ENCODE measurements at regions not wholly inside any gene's neighbourhood (a gene's known extent, or its start where the extent isn't known, plus 50 kb on each side); places are given as distances from the start of the nearest gene placed in this dataset.

DNA sequence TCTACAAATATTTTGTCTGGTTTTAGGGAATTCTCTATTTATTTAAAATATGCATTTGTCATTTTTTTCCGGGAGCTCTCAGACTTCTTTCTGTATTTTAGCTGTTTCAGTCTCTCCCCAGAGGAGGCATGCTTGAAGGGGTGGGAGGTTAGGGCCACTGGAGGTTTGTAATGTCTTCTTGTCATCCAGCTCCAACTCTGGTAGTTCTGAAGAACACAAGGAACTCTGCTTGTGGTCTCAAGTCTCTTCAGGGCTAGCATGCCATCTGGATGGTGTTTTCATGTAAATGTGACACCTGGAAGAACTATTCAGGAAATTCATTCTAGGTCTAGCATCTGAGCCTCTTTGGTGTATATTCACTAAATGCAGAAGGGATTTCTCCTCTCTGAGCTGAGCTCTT lies 518.4 kb upstream of the DCC start:
- H3K36me3 Mint-ChIP-seq (ENCODE audit: low read depth) = no peaks in the 10 kb centered on the region
- H3K4me3 Mint-ChIP-seq = no peak overlapping the region
- TF ChIP-seq, protein P1, sequence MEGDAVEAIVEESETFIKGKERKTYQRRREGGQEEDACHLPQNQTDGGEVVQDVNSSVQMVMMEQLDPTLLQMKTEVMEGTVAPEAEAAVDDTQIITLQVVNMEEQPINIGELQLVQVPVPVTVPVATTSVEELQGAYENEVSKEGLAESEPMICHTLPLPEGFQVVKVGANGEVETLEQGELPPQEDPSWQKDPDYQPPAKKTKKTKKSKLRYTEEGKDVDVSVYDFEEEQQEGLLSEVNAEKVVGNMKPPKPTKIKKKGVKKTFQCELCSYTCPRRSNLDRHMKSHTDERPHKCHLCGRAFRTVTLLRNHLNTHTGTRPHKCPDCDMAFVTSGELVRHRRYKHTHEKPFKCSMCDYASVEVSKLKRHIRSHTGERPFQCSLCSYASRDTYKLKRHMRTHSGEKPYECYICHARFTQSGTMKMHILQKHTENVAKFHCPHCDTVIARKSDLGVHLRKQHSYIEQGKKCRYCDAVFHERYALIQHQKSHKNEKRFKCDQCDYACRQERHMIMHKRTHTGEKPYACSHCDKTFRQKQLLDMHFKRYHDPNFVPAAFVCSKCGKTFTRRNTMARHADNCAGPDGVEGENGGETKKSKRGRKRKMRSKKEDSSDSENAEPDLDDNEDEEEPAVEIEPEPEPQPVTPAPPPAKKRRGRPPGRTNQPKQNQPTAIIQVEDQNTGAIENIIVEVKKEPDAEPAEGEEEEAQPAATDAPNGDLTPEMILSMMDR (IDR thresholded peaks at IDR 0.05) = no peak
- H3K27me3 Mint-ChIP-seq (ENCODE audit: insufficient read depth) = no peaks in the 10 kb centered on the region
- H3K9me3 Mint-ChIP-seq = peaks cover 57% of the 10 kb centered on the region
- no peaks in the 10 kb centered on the region for H3K4me1 Mint-ChIP-seq (ENCODE audit: low read depth)
- H3K27ac Mint-ChIP-seq = no peak overlapping the region
- no peak for DNase-seq

DNA sequence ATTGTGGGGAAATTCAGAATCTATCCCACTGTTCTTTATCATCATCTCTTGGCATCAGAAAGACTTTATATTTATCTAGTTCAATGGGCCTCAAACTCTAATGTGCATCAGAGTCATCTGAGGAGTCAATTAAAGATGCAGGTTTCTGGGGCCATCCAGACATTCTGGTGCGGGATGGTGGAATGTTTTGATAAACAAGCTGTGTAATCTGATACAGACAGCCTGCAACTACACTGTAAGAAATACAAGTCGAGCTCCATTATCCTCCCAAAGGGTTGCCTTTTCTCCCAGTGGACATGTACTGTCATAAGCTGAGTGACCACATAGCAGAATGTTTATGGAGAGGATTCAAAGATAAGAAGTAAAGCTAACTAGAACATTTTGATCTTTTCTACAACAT lies 515.3 kb upstream of the DCC start:
- TF ChIP-seq, protein P1 (IDR thresholded peaks at IDR 0.05) = no peak
- Mint-ChIP-seq H3K4me1 (ENCODE audit: low read depth) (no peaks in the 10 kb centered on the region), H3K27ac (no peak overlapping the region), H3K4me3 (no peak overlapping the region), H3K9me3 (peaks cover 62% of the 10 kb centered on the region), H3K27me3 (ENCODE audit: insufficient read depth) (no peaks in the 10 kb centered on the region), H3K36me3 (ENCODE audit: low read depth) (no peaks in the 10 kb centered on the region)
- no peak for DNase-seq

DNA sequence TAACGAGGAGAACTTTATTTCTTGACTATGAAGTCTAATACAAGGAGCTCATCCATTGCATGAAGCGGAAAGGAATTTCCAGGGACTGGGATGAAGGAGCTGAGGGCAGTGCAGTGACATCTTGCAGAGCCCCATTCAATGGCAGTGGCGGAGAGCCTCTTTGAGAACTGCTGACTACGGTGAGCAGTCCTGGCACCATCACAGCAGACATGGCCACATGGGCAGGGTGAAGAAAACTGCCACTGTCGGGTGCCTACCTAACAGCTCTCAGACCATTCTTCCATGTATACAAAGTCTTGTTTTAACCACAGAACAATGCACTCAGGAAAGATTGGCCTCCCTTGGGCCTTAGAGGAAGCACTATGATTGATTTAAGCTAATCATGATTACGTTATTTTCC lies 506.1 kb upstream of the DCC start:
- Mint-ChIP-seq H3K27ac (no peak overlapping the region), H3K9me3 (peaks cover 41% of the 10 kb centered on the region), H3K36me3 (ENCODE audit: low read depth) (no peaks in the 10 kb centered on the region), H3K4me3 (no peak overlapping the region), H3K27me3 (ENCODE audit: insufficient read depth) (no peaks in the 10 kb centered on the region; the same call in 1 of the 2 replicates), H3K4me1 (ENCODE audit: low read depth) (no peaks in the 10 kb centered on the region)
- DNase-seq = no peak
- TF ChIP-seq, protein P1 (IDR thresholded peaks at IDR 0.05) = no peak

DNA sequence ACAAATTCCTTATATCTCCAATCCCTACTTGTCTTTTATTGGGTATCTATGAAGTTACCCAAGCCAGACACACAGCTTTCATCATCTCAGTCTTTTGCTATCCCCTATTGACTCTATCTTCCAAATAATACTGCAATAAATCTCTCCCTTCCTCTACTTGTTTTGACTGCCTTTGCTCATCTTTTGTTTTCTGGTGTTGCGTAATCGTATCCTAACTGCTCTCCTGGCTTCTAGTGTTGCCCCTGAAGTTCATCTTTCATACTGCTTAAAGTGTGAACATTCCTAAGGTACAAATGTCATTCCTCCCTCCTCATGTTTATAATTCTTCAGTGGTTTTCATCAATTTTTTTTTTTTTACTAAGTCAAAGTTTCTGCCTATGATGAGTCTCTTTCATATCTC lies 491.3 kb upstream of the DCC start:
- Mint-ChIP-seq H3K27ac (no peak overlapping the region), H3K36me3 (ENCODE audit: low read depth) (no peaks in the 10 kb centered on the region; the same call in 1 of the 2 replicates), H3K27me3 (ENCODE audit: insufficient read depth) (no peaks in the 10 kb centered on the region), H3K4me3 (no peak overlapping the region), H3K9me3 (peaks cover 49% of the 10 kb centered on the region), H3K4me1 (ENCODE audit: low read depth) (no peaks in the 10 kb centered on the region)
- DNase-seq = no peak
- TF ChIP-seq, protein P1 (IDR thresholded peaks at IDR 0.05) = no peak

DNA sequence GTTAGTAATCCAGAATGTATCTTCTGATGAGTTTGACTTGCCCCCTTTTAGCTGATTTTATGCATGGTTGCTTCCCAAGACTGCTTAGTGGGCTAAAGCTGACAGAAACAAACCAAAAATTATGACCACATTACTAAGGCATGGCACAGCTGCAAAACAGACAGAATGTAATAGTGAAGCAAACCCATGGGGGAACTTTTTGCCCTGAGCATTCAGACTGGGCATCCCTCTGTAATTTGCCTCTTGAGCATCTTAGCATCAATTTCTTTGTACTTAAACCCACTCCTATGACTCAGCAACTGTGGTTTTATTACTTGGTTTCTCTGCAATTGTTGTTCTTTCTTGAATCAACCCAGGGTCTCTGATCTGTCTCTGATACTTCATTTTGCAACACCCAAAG lies 487.3 kb upstream of the DCC start:
- no peaks in the 10 kb centered on the region for H3K27me3 Mint-ChIP-seq (ENCODE audit: insufficient read depth)
- H3K4me3 Mint-ChIP-seq = no peak overlapping the region
- H3K27ac Mint-ChIP-seq = no peak overlapping the region
- H3K36me3 Mint-ChIP-seq (ENCODE audit: low read depth) = no peaks in the 10 kb centered on the region; the same call in 1 of the 2 replicates
- H3K4me1 Mint-ChIP-seq (ENCODE audit: low read depth) = no peaks in the 10 kb centered on the region
- no peak for DNase-seq
- peaks cover 56% of the 10 kb centered on the region for H3K9me3 Mint-ChIP-seq
- TF ChIP-seq, protein P1 (IDR thresholded peaks at IDR 0.05) = no peak

DNA sequence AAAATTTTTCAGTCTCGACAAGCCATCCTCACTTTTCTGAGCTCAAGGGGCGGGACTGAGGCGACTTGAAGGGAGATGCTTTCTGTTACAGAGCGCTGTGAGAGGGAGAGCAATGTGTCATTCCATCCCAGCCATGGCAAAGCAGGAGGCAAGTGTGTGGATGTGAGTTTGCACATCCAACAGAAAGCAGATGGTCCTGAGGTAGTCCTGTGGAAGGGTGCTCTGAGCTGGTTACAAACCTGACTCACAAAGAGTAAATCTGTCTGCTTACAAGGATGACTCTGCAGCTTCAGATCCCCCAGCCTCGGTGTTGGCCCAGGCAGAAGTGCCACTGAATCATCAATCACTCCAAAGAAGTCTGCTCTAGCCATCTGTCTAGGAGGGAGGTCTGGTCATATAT lies 482.0 kb upstream of the DCC start:
- Mint-ChIP-seq H3K4me3 (no peak overlapping the region), H3K36me3 (ENCODE audit: low read depth) (no peaks in the 10 kb centered on the region), H3K4me1 (ENCODE audit: low read depth) (no peaks in the 10 kb centered on the region), H3K9me3 (peaks cover 60% of the 10 kb centered on the region), H3K27me3 (ENCODE audit: insufficient read depth) (no peaks in the 10 kb centered on the region), H3K27ac (no peak overlapping the region)
- TF ChIP-seq, protein P1 (IDR thresholded peaks at IDR 0.05) = no peak
- no peak for DNase-seq

All from HFFc6 (cell line).